Naive thymus-derived CD4-positive, alpha-beta T cell (primary cell): ENCODE measurements at regions not wholly inside any gene's neighbourhood (a gene's known extent, or its start where the extent isn't known, plus 50 kb on each side); places are given as distances from the start of the nearest gene placed in this dataset.

Experiments
- ATAC-seq: fragments of 150-1000 bp; cut with Tn5 transposase; 2 replicates; pipeline ENCODE4 v1.10.0; 2021; ENCODE audit warnings: mild to moderate bottlenecking, moderate library complexity
- CTCF ChIA-PET: fragments of 350-600 bp; sonication (Branson Sonifier 250); formaldehyde crosslinking; loops from one replicate; lab custom pipeline; 2021; ENCODE audit warnings: antibody characterized with exemption; lab: Charles Lee
- POLR2A ChIA-PET: fragments of 350-600 bp; sonication (Branson Sonifier 250); formaldehyde crosslinking; loops from one replicate; lab custom pipeline; 2021; ENCODE audit warnings: antibody characterized with exemption, inconsistent platforms; lab: Charles Lee
- DNase-seq, 9 donors: peaks; one replicate each; pipeline versions ENCODE4 v3.0.0 to v3.0.0-alpha.2; 2020 to 2022; ENCODE audit warnings: mixed read lengths in 1 of 9
- H3K27ac ChIP-seq: one replicate; pipeline ENCODE4 v1.7.0; 2013; ENCODE audit warnings: mild to moderate bottlenecking, low read depth, low read length, moderate library complexity
- H3K27me3 ChIP-seq, 2 donors: one replicate each; pipeline ENCODE4 v1.7.0; 2013; ENCODE audit warnings: low read length in 2 of 2, mild to moderate bottlenecking in 2 of 2, moderate library complexity in 2 of 2; ENCODE audit not compliant: control insufficient read depth in 2 of 2, insufficient read depth in 2 of 2
- H3K36me3 ChIP-seq, 3 experiments: 1 replicate in 2 of 3; 2 replicates in 1 of 3; pipeline ENCODE4 v1.7.0; 2013; ENCODE audit warnings: low read length in 3 of 3, mild to moderate bottlenecking in 3 of 3, moderate library complexity in 1 of 3; ENCODE audit not compliant: insufficient read depth in 3 of 3, control insufficient read depth in 2 of 3
- H3K4me1 ChIP-seq, 2 donors: one replicate each; pipeline ENCODE4 v1.7.0; 2013; ENCODE audit warnings: low read length in 2 of 2, mild to moderate bottlenecking in 2 of 2, moderate library complexity in 1 of 2; ENCODE audit not compliant: control insufficient read depth in 2 of 2, insufficient read depth in 2 of 2
- H3K4me3 ChIP-seq: 2 replicates; pipeline ENCODE4 v1.7.0; 2013; ENCODE audit warnings: mild to moderate bottlenecking, low read length
- H3K9me3 ChIP-seq, 3 experiments: 1 replicate in 2 of 3; 2 replicates in 1 of 3; pipeline ENCODE4 v1.7.0; 2013; ENCODE audit warnings: low read length in 3 of 3; ENCODE audit not compliant: control insufficient read depth in 2 of 3
- H3K27ac Mint-ChIP-seq, 9 donors: one replicate each; pipeline ENCODE4 v1.8.0; 2020 to 2022; ENCODE audit warnings: mixed read lengths in 9 of 9, mild to moderate bottlenecking in 8 of 9, moderate library complexity in 5 of 9, inconsistent platforms in 2 of 9
- H3K27me3 Mint-ChIP-seq, 5 donors: one replicate each; pipeline ENCODE4 v1.8.0; 2021 to 2022; ENCODE audit warnings: mixed read lengths in 5 of 5, mild to moderate bottlenecking in 1 of 5
- H3K36me3 Mint-ChIP-seq, 5 donors: one replicate each; pipeline ENCODE4 v1.8.0; 2020 to 2022; ENCODE audit warnings: mixed read lengths in 5 of 5, mild to moderate bottlenecking in 3 of 5, inconsistent platforms in 1 of 5
- H3K4me1 Mint-ChIP-seq, 7 donors: one replicate each; pipeline ENCODE4 v1.8.0; 2020 to 2022; ENCODE audit warnings: mixed read lengths in 7 of 7, mild to moderate bottlenecking in 3 of 7, inconsistent platforms in 1 of 7
- H3K4me3 Mint-ChIP-seq, 10 donors: one replicate each; pipeline ENCODE4 v1.8.0; 2020 to 2022; ENCODE audit warnings: mild to moderate bottlenecking in 10 of 10, mixed read lengths in 10 of 10, moderate library complexity in 6 of 10, inconsistent platforms in 2 of 10
- H3K9me3 Mint-ChIP-seq, 11 donors: one replicate each; pipeline ENCODE4 v1.8.0; 2020 to 2022; ENCODE audit warnings: mixed read lengths in 11 of 11, mild to moderate bottlenecking in 4 of 11, inconsistent platforms in 1 of 11, moderate library complexity in 1 of 11
- intact Hi-C, 2 donors: fragments of 100-400 bp; cut with micrococcal nuclease; formaldehyde crosslinking; loops; one replicate each; pipeline ENCODE4 v1.15.1; 2023

DNA sequence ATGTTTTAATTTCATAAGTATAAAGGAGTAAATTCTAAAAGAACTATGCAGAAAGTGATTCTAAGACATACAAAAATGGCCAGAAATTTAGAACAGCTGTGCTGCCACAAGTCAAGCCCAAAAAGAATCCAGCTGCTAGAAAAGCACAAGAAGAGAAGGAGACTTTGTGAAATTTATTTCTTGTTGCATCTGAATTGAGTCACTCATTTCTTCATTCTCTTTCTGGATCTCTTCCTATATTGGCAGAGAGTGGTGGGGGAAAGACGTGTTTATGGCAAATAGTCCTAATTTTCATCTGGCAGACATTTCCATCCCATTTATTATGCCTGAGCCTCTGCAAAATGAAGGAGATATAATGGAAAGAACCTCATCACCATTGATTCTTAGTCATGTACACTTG is 139.6 kb upstream of the CTTNBP2NL start:
- H3K9me3 ChIP-seq, result no peaks in the 10 kb centered on the region
- no peak for DNase-seq
- Mint-ChIP-seq H3K9me3 (no peaks in the 10 kb centered on the region), H3K4me1 (no peaks in the 10 kb centered on the region), H3K4me3 (no peak overlapping the region), H3K36me3 (no peaks in the 10 kb centered on the region), H3K27me3 (peaks cover 6 to 60% (median 49%) of the 10 kb centered on the region in 5 donors), H3K27ac (no peak overlapping the region)
- ATAC-seq, result no peak
- ChIA-PET POLR2A (no interaction called here), CTCF (no interaction called here)
- no peak overlapping the region for H3K27ac ChIP-seq
- no peaks in the 10 kb centered on the region for H3K36me3 ChIP-seq
- peaks cover 0 to 3% of the 10 kb centered on the region in 2 donors for H3K27me3 ChIP-seq
- intact Hi-C loops, result no loop called here
- no peak overlapping the region for H3K4me3 ChIP-seq
- H3K4me1 ChIP-seq, result no peaks in the 10 kb centered on the region

GRCh38 chr1:112257043-112257835 is 138.8 kb upstream of the CTTNBP2NL start:
- H3K36me3 Mint-ChIP-seq, result no peaks in the 10 kb centered on the region
- Histone ChIP-seq H3K27me3 (peaks cover 0 to 3% of the 10 kb centered on the region in 2 donors), H3K4me1 (no peaks in the 10 kb centered on the region), H3K4me3 (no peak overlapping the region), H3K36me3 (no peaks in the 10 kb centered on the region), H3K9me3 (no peaks in the 10 kb centered on the region), H3K27ac (no peak overlapping the region)
- H3K4me1 Mint-ChIP-seq, result no peaks in the 10 kb centered on the region
- CTCF ChIA-PET, result no interaction called here
- no peak overlapping the region for H3K4me3 Mint-ChIP-seq
- intact Hi-C loops, result no loop called here
- ATAC-seq, result no peak
- DNase-seq, result no peak
- H3K27ac Mint-ChIP-seq, result no peak overlapping the region
- no peaks in the 10 kb centered on the region for H3K9me3 Mint-ChIP-seq
- H3K27me3 Mint-ChIP-seq, result peaks cover 6 to 57% (median 47%) of the 10 kb centered on the region in 5 donors
- POLR2A ChIA-PET, result no interaction called here

- no peaks in the 10 kb centered on the region for H3K27me3 ChIP-seq
- H3K4me3 ChIP-seq, result no peak overlapping the region
- Mint-ChIP-seq H3K27me3 (peaks cover 8 to 51% (median 26%) of the 10 kb centered on the region in 5 donors), H3K36me3 (no peaks in the 10 kb centered on the region), H3K4me3 (no peak overlapping the region), H3K9me3 (no peaks in the 10 kb centered on the region), H3K4me1 (no peaks in the 10 kb centered on the region), H3K27ac (no peak overlapping the region)
- DNase-seq (no peak), ATAC-seq (no peak)
- CTCF ChIA-PET, result no interaction called here
- intact Hi-C loops, result no loop called here
- H3K27ac ChIP-seq, result no peak overlapping the region
- POLR2A ChIA-PET, result no interaction called here
- H3K9me3 ChIP-seq, result no peaks in the 10 kb centered on the region
- H3K36me3 ChIP-seq, result no peaks in the 10 kb centered on the region
- H3K4me1 ChIP-seq, result no peaks in the 10 kb centered on the region
Measured at GRCh38 chr1:112260699-112261098, 135.3 kb upstream of the CTTNBP2NL start.

DNA sequence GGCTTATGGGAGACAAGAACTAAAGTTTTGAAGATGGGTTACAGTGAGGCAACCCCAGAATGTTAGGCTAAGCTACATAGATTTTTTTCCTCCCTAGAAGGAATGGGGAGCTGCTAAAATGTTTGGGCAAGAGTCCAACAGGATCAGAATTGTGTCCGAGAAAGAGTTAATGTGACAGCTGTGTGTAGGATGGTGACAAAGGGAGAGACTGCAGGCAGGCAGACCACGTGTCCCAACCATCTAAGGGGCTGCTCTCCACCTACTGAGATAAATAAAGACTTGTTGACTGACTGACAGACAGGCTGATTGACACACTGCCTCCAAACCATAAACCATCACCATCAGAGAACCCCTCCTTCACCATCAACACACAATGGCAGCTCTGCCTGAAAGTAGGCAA is 133.7 kb upstream of the CTTNBP2NL start:
- DNase-seq, result no peak
- no peak overlapping the region for H3K27ac Mint-ChIP-seq
- ATAC-seq, result no peak
- Histone ChIP-seq H3K27ac (no peak overlapping the region), H3K9me3 (no peaks in the 10 kb centered on the region), H3K36me3 (no peaks in the 10 kb centered on the region), H3K4me1 (no peaks in the 10 kb centered on the region), H3K27me3 (no peaks in the 10 kb centered on the region), H3K4me3 (no peak overlapping the region)
- no peaks in the 10 kb centered on the region for H3K4me1 Mint-ChIP-seq
- peaks cover 10 to 38% (median 23%) of the 10 kb centered on the region in 5 donors for H3K27me3 Mint-ChIP-seq
- ChIA-PET POLR2A (no interaction called here), CTCF (interaction anchor here (0.7 kb wide), 1 partner anchor 9 kb away, joined by 3 read pairs; no protein-coding TSS in a partner anchor)
- no peaks in the 10 kb centered on the region for H3K36me3 Mint-ChIP-seq
- H3K4me3 Mint-ChIP-seq, result no peak overlapping the region
- intact Hi-C loops, result no loop called here
- H3K9me3 Mint-ChIP-seq, result no peaks in the 10 kb centered on the region

GRCh38 chr1:112263042-112263441 is 133.0 kb upstream of the CTTNBP2NL start:
- ATAC-seq (no peak), DNase-seq (no peak)
- no peak overlapping the region for H3K4me3 Mint-ChIP-seq
- no peaks in the 10 kb centered on the region for H3K4me1 Mint-ChIP-seq
- intact Hi-C loops, result no loop called here
- H3K27me3 Mint-ChIP-seq, result peaks cover 10 to 37% (median 23%) of the 10 kb centered on the region in 5 donors
- ChIA-PET CTCF (interaction anchor here (0.7 kb wide), 1 partner anchor 9 kb away, joined by 3 read pairs; no protein-coding TSS in a partner anchor), POLR2A (no interaction called here)
- no peaks in the 10 kb centered on the region for H3K9me3 Mint-ChIP-seq
- H3K36me3 Mint-ChIP-seq, result no peaks in the 10 kb centered on the region
- Histone ChIP-seq H3K4me3 (no peak overlapping the region), H3K36me3 (no peaks in the 10 kb centered on the region), H3K27me3 (no peaks in the 10 kb centered on the region), H3K9me3 (no peaks in the 10 kb centered on the region), H3K27ac (no peak overlapping the region), H3K4me1 (no peaks in the 10 kb centered on the region)
- H3K27ac Mint-ChIP-seq, result no peak overlapping the region

GRCh38 chr1:112263453-112263852 is 132.6 kb upstream of the CTTNBP2NL start:
- POLR2A ChIA-PET, result no interaction called here
- Mint-ChIP-seq H3K4me1 (no peaks in the 10 kb centered on the region), H3K36me3 (no peaks in the 10 kb centered on the region), H3K27ac (no peak overlapping the region), H3K9me3 (no peaks in the 10 kb centered on the region), H3K4me3 (no peak overlapping the region), H3K27me3 (peaks cover 10 to 34% (median 22%) of the 10 kb centered on the region in 5 donors)
- ATAC-seq (no peak), DNase-seq (no peak)
- intact Hi-C loops, result no loop called here
- Histone ChIP-seq H3K36me3 (no peaks in the 10 kb centered on the region), H3K9me3 (no peaks in the 10 kb centered on the region), H3K4me1 (no peaks in the 10 kb centered on the region), H3K4me3 (no peak overlapping the region), H3K27ac (no peak overlapping the region), H3K27me3 (no peaks in the 10 kb centered on the region)
- CTCF ChIA-PET, result no interaction called here

GRCh38 chr1:112264010-112264409 is 132.0 kb upstream of the CTTNBP2NL start:
- H3K9me3 Mint-ChIP-seq, result no peaks in the 10 kb centered on the region

More at GRCh38 chr1:112264010-112264409, 132.0 kb upstream of the CTTNBP2NL start:
- no peak overlapping the region for H3K4me3 Mint-ChIP-seq
- Histone ChIP-seq H3K4me1 (no peaks in the 10 kb centered on the region), H3K9me3 (no peaks in the 10 kb centered on the region), H3K4me3 (no peak overlapping the region), H3K36me3 (no peaks in the 10 kb centered on the region), H3K27ac (no peak overlapping the region), H3K27me3 (no peaks in the 10 kb centered on the region)
- POLR2A ChIA-PET, result no interaction called here
- DNase-seq (no peak), ATAC-seq (no peak)
- H3K36me3 Mint-ChIP-seq, result no peaks in the 10 kb centered on the region
- no peaks in the 10 kb centered on the region for H3K4me1 Mint-ChIP-seq
- intact Hi-C loops, result no loop called here
- CTCF ChIA-PET, result no interaction called here
- no peak overlapping the region for H3K27ac Mint-ChIP-seq
- peaks cover 10 to 28% (median 18%) of the 10 kb centered on the region in 5 donors for H3K27me3 Mint-ChIP-seq
